ENCODE measurements at regions not wholly inside any gene's neighbourhood (a gene's known extent, or its start where the extent isn't known, plus 50 kb on each side); places are given as distances from the start of the nearest gene placed in this dataset.

DNA sequence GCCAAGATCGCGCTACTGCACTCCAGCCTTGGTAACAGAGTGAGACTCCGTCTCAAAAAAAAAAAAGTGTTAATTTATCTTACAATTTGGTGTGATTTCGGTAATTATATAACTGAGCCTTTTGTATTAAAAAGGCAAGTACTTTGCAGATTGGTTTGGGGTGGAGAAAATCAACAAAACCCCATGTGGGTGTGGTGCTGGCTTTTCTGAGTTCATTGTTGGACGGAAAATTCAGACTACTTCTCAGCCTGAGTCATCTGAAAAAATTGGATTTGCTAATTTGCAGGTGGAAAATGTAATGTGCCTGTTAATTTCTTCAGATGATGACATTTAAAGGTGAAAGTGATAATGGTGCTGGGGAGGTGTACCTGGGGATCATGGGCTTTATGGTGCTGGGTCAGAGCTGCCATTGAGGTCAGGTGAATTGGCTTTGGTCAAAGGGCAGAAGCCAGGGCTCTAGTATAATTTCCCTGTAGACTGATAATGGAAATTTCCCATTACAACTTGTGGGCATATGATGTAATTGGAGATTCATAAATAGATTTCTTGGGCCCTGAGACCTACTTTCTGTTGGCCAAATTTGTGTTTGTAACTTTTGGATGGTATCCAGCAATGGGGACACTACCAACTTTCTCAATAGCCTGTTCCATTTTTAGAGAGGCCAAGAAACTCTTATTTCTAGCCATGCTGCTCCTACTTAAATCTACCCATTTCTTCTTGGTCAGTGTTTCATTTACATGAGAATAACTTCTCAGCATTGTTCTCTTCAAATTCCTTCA, 74.3 kb upstream of the TEX13D start:
- DNase-seq (ENCODE audit: low read depth, low spot score) (no peak), ATAC-seq (no peak)
- no TSS peak for BruUV-seq (replicated peaks)
- no peaks in the 10 kb centered on the region for H3K9me3 ChIP-seq (ENCODE audit: control insufficient read depth, insufficient read depth, low read depth, low read length)
- H3K27me3 ChIP-seq (ENCODE audit: control insufficient read depth, insufficient read depth, low read length) = no peaks in the 10 kb centered on the region
- no peaks in the 10 kb centered on the region for H3K36me3 ChIP-seq (ENCODE audit: control insufficient read depth, insufficient read depth, low read length)
- intact Hi-C loops (cut with micrococcal nuclease; ENCODE audit: unreplicated experiment) (no loop called here), in situ Hi-C loops (cut with HindIII; ENCODE audit: low pct_unique_long_range_greater_than_20kb, low sequenced_read_pairs) (no loop called here)
- POLR2A ChIA-PET = no interaction called here
- no peak for TF ChIP-seq POLR2AphosphoS5 (IDR thresholded peaks at IDR 0.05; ENCODE audit: low read depth, low read length)
- no peak for TF ChIP-seq SIN3A (IDR thresholded peaks at IDR 0.05; ENCODE audit: borderline replicate concordance, insufficient read depth, low read depth, low read length)
- TF ChIP-seq, protein P1, sequence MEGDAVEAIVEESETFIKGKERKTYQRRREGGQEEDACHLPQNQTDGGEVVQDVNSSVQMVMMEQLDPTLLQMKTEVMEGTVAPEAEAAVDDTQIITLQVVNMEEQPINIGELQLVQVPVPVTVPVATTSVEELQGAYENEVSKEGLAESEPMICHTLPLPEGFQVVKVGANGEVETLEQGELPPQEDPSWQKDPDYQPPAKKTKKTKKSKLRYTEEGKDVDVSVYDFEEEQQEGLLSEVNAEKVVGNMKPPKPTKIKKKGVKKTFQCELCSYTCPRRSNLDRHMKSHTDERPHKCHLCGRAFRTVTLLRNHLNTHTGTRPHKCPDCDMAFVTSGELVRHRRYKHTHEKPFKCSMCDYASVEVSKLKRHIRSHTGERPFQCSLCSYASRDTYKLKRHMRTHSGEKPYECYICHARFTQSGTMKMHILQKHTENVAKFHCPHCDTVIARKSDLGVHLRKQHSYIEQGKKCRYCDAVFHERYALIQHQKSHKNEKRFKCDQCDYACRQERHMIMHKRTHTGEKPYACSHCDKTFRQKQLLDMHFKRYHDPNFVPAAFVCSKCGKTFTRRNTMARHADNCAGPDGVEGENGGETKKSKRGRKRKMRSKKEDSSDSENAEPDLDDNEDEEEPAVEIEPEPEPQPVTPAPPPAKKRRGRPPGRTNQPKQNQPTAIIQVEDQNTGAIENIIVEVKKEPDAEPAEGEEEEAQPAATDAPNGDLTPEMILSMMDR (IDR thresholded peaks at IDR 0.05) = no peak
- no peak for TF ChIP-seq TCF7L2 (IDR thresholded peaks at IDR 0.05; ENCODE audit: low read depth, low read length)
- TF ChIP-seq, protein P2, sequence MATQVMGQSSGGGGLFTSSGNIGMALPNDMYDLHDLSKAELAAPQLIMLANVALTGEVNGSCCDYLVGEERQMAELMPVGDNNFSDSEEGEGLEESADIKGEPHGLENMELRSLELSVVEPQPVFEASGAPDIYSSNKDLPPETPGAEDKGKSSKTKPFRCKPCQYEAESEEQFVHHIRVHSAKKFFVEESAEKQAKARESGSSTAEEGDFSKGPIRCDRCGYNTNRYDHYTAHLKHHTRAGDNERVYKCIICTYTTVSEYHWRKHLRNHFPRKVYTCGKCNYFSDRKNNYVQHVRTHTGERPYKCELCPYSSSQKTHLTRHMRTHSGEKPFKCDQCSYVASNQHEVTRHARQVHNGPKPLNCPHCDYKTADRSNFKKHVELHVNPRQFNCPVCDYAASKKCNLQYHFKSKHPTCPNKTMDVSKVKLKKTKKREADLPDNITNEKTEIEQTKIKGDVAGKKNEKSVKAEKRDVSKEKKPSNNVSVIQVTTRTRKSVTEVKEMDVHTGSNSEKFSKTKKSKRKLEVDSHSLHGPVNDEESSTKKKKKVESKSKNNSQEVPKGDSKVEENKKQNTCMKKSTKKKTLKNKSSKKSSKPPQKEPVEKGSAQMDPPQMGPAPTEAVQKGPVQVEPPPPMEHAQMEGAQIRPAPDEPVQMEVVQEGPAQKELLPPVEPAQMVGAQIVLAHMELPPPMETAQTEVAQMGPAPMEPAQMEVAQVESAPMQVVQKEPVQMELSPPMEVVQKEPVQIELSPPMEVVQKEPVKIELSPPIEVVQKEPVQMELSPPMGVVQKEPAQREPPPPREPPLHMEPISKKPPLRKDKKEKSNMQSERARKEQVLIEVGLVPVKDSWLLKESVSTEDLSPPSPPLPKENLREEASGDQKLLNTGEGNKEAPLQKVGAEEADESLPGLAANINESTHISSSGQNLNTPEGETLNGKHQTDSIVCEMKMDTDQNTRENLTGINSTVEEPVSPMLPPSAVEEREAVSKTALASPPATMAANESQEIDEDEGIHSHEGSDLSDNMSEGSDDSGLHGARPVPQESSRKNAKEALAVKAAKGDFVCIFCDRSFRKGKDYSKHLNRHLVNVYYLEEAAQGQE (IDR thresholded peaks at IDR 0.05; ENCODE audit: insufficient read depth in 1 of 2, low read depth in 2 of 2, low read length in 1 of 2) = no peak
- CTCF ChIA-PET = no interaction called here
- H3K4me3 ChIP-seq (ENCODE audit: low read depth in 2 of 2, low read length in 2 of 2) = no peak overlapping the region
- no peaks in the 10 kb centered on the region for H3K4me1 ChIP-seq (ENCODE audit: control insufficient read depth, insufficient read depth, low read length)
- H3K27ac ChIP-seq (ENCODE audit: low read length) = no peak overlapping the region

DNA sequence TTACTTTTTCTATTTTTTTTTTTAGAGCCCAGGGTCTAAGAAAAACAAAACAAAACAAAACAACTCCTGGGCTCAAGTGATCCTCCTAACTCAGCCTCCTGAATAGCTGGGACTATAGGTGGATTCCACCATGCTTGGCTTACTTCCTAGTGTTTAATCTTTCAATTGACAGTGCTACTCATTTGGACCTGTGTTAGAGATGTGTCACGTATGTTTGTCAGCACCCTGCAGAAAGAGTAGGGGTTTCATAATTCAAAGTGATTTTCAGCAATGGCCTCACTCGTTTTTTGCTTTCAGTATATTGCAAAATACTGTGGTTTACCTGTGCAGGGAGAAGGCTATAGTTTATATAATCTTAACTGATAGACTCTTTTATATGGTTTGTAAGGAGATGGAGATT, 71.6 kb upstream of the TEX13D start:
- CTCF ChIA-PET = no interaction called here
- ATAC-seq = no peak
- H3K36me3 ChIP-seq (ENCODE audit: control insufficient read depth, insufficient read depth, low read length) = no peaks in the 10 kb centered on the region

More for the DNA sequence above, 71.6 kb upstream of the TEX13D start:
- BruUV-seq (replicated peaks) = no TSS peak
- Histone ChIP-seq H3K27me3 (ENCODE audit: control insufficient read depth, insufficient read depth, low read length) (no peaks in the 10 kb centered on the region), H3K27ac (ENCODE audit: low read length) (no peak overlapping the region), H3K4me1 (ENCODE audit: control insufficient read depth, insufficient read depth, low read length) (no peaks in the 10 kb centered on the region), H3K4me3 (ENCODE audit: low read depth in 2 of 2, low read length in 2 of 2) (no peak overlapping the region), H3K9me3 (ENCODE audit: control insufficient read depth, insufficient read depth, low read depth, low read length) (no peaks in the 10 kb centered on the region)
- no peak for DNase-seq (ENCODE audit: low read depth, low spot score)
- TF ChIP-seq POLR2AphosphoS5 (IDR thresholded peaks at IDR 0.05; ENCODE audit: low read depth, low read length) = no peak
- TF ChIP-seq, protein P2 (IDR thresholded peaks at IDR 0.05; ENCODE audit: insufficient read depth in 1 of 2, low read depth in 2 of 2, low read length in 1 of 2) = no peak
- no peak for TF ChIP-seq TCF7L2 (IDR thresholded peaks at IDR 0.05; ENCODE audit: low read depth, low read length)
- TF ChIP-seq SIN3A (IDR thresholded peaks at IDR 0.05; ENCODE audit: borderline replicate concordance, insufficient read depth, low read depth, low read length) = no peak
- TF ChIP-seq, protein P1 (IDR thresholded peaks at IDR 0.05) = no peak
- POLR2A ChIA-PET = no interaction called here
- intact Hi-C loops (cut with micrococcal nuclease; ENCODE audit: unreplicated experiment) = no loop called here
- in situ Hi-C loops (cut with HindIII; ENCODE audit: low pct_unique_long_range_greater_than_20kb, low sequenced_read_pairs) = no loop called here
